Colonic mucosa (tissue), 4 donors: ENCODE measurements at regions not wholly inside any gene's neighbourhood (a gene's known extent, or its start where the extent isn't known, plus 50 kb on each side); places are given as distances from the start of the nearest gene placed in this dataset.

Experiments
- DNase-seq: peaks from one replicate; pipeline ENCODE4 v3.0.0-alpha.2; 2020
- H3K27ac ChIP-seq: fragments of 200-600 bp; one replicate; pipeline ENCODE4 v1.8.0; 2021
- H3K27me3 ChIP-seq: fragments of 200-600 bp; one replicate; pipeline ENCODE4 v1.8.0; 2021
- H3K36me3 ChIP-seq: fragments of 200-600 bp; one replicate; pipeline ENCODE4 v1.8.0; 2021
- H3K4me1 ChIP-seq: fragments of 200-600 bp; one replicate; pipeline ENCODE4 v1.8.0; 2021; ENCODE audit warnings: mild to moderate bottlenecking
- H3K4me3 ChIP-seq: fragments of 200-600 bp; one replicate; pipeline ENCODE4 v1.8.0; 2021
- H3K9ac ChIP-seq, 2 donors: one replicate each; pipeline ENCODE4 v1.7.0; 2013; ENCODE audit warnings: control low read depth in 2 of 2, low read depth in 2 of 2, low read length in 2 of 2
- H3K9me3 ChIP-seq: fragments of 200-600 bp; one replicate; pipeline ENCODE4 v1.8.0; 2021
- intact Hi-C: fragments of 100-400 bp; cut with DNase I; formaldehyde crosslinking; loops from one replicate; pipeline ENCODE4 v1.14.1; 2022
- TF ChIP-seq, protein P1 (sequence below): fragments of 200-600 bp; IDR thresholded peaks from one replicate; pipeline ENCODE4 v1.8.0; 2022; ENCODE audit warnings: antibody characterized with exemption, mild to moderate bottlenecking
- donor health status: healthy.
- donor health status: DM: no; HTN: no; CAD: no.
- donor health status: DM: no; HTN: no; CAD: no.

DNA sequence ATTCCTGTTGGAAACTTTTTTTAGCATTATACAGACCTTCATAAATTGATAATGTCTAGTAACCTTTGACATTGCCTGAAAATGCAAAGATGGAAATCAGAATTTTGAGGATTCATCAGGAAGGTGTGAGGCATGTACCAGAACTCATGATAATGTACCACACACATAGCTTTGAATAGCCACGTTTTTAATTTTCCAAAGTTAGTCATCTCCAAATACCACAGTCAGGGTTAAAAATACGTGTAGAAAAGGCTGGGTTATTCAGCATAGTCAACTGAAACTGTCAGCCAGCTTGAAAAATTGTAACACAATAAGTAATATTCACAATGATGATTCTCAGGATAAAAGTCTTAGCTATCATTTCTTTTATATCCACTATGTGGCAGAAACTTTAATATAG is 102.0 kb upstream of the THRB start:
- Histone ChIP-seq H3K27me3 (no peaks in the 10 kb centered on the region), H3K27ac (no peak overlapping the region), H3K4me1 (no peaks in the 10 kb centered on the region), H3K9me3 (no peaks in the 10 kb centered on the region), H3K36me3 (no peaks in the 10 kb centered on the region), H3K9ac (no peak overlapping the region), H3K4me3 (no peak overlapping the region)
- TF ChIP-seq, protein P1, sequence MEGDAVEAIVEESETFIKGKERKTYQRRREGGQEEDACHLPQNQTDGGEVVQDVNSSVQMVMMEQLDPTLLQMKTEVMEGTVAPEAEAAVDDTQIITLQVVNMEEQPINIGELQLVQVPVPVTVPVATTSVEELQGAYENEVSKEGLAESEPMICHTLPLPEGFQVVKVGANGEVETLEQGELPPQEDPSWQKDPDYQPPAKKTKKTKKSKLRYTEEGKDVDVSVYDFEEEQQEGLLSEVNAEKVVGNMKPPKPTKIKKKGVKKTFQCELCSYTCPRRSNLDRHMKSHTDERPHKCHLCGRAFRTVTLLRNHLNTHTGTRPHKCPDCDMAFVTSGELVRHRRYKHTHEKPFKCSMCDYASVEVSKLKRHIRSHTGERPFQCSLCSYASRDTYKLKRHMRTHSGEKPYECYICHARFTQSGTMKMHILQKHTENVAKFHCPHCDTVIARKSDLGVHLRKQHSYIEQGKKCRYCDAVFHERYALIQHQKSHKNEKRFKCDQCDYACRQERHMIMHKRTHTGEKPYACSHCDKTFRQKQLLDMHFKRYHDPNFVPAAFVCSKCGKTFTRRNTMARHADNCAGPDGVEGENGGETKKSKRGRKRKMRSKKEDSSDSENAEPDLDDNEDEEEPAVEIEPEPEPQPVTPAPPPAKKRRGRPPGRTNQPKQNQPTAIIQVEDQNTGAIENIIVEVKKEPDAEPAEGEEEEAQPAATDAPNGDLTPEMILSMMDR = no peak
- intact Hi-C loops = no loop called here
- no peak for DNase-seq

DNA sequence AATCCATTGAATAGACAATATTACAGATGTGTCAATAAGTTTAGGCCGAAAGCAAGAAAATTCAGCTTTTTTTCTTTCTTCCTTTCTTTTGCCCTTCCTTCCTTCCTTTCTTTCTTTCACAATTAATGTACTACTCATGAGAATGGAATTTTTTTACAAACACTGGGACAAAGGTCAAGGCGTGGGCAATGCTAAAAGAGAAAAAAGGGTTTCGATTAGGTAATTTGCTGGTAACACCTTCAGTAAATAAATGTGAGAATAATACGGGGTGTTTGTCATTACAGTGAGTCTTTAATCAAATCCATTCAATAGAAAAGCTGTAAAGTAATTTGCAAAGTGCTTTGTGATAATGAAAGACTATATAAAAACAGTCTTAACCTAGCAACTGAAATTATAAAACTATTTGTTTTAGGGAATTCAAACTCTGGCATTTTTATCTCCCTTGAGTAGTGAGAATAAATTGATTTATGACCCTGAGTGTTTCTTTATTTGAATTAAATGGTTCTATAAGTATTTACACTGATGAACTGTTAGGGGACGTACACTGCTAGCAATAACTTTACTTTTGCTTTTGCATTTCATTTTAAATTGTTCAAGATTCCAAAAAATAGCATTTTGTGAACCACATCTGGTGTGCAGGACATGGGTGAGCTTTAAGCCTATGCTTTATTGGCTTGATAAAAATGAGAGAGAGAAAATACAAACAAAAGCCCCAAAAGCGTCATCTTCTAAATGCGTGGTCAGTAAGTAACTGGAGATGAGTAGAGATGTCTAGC is 104.2 kb upstream of the THRB start:
- Histone ChIP-seq H3K9me3 (no peaks in the 10 kb centered on the region), H3K9ac (no peak overlapping the region), H3K27me3 (no peaks in the 10 kb centered on the region), H3K27ac (no peak overlapping the region), H3K4me3 (no peak overlapping the region), H3K36me3 (no peaks in the 10 kb centered on the region), H3K4me1 (no peaks in the 10 kb centered on the region)
- intact Hi-C loops = no loop called here
- TF ChIP-seq, protein P1 = no peak
- DNase-seq = peak; percentile 40

GRCh38 chr3:24601066-24601939 is 106.7 kb upstream of the THRB start:
- no peak for DNase-seq
- H3K9ac ChIP-seq = no peak overlapping the region
- TF ChIP-seq, protein P1 = no peak
- no peaks in the 10 kb centered on the region for H3K27me3 ChIP-seq
- no peak overlapping the region for H3K4me3 ChIP-seq
- H3K27ac ChIP-seq = no peak overlapping the region
- no peaks in the 10 kb centered on the region for H3K36me3 ChIP-seq
- no peaks in the 10 kb centered on the region for H3K4me1 ChIP-seq
- intact Hi-C loops = no loop called here
- H3K9me3 ChIP-seq = no peaks in the 10 kb centered on the region

DNA sequence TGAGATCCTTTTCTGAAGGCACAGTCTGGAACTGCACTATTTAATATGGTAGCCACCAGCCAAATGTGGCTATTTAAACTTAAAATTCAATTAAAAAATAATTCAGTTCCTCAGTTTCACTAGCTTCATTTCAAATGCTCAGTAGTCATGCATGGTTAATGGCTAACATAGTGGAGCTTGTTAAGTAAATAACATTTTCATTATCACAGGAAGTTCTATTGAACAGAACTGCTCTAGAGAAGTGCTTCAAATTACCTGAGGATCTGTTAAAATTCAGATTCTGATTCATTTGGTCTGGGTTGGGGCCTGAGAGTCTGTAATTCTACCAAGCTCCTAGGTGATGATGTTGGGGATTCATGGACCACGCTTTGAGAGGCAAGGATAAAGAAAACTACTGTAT is 109.6 kb upstream of the THRB start:
- Histone ChIP-seq H3K9ac (no peak overlapping the region), H3K4me1 (no peaks in the 10 kb centered on the region), H3K36me3 (no peaks in the 10 kb centered on the region), H3K9me3 (no peaks in the 10 kb centered on the region), H3K27me3 (no peaks in the 10 kb centered on the region), H3K4me3 (no peak overlapping the region), H3K27ac (no peak overlapping the region)
- no peak for DNase-seq
- TF ChIP-seq, protein P1 = no peak
- intact Hi-C loops = no loop called here

DNA sequence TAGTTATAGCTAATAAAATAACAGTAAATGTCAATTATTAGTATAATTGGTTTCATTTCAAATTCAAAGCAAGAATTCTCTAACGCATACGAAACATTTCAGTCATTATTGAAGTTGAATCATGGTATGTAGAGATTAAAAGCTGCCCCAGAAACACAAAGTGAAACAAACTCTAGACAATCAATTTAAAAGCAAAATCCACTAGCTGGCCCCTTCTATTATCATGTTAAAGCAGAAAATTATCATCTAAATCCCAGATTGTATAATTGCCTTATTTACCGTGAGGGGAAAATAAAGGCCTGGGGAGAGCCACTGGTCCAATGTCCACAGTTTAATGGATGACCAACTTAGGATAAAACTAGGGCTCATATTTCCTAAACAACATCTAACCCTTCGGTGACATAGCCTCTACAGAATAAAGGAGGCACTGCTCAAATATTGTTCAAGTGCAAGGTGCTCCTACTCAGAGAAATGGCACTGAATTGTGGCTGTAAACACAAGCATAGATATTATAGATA is 110.9 kb upstream of the THRB start:
- no peak for DNase-seq
- TF ChIP-seq, protein P1 = no peak
- Histone ChIP-seq H3K9me3 (no peaks in the 10 kb centered on the region), H3K27me3 (no peaks in the 10 kb centered on the region), H3K4me3 (no peak overlapping the region), H3K27ac (no peak overlapping the region), H3K9ac (no peak overlapping the region), H3K36me3 (no peaks in the 10 kb centered on the region), H3K4me1 (no peaks in the 10 kb centered on the region)
- intact Hi-C loops = no loop called here
